Osteocyte (in vitro differentiated cells): ENCODE measurements at regions not wholly inside any gene's neighbourhood (a gene's known extent, or its start where the extent isn't known, plus 50 kb on each side); places are given as distances from the start of the nearest gene placed in this dataset.
"Not testable (repeated sequence)": the region's sequence is repeated elsewhere in the genome, so short reads cannot be mapped to it uniquely, and the experiment has no call there.

Source experiments
- DNase-seq: peaks from one replicate; pipeline ENCODE4 v3.0.0; 2021; ENCODE audit warnings: mixed read lengths; ENCODE audit not compliant: unreplicated experiment; ENCODE audit errors: extremely low spot score
- H3K27ac Mint-ChIP-seq: one replicate; pipeline ENCODE4 v1.8.0; 2021; ENCODE audit warnings: mild to moderate bottlenecking, mixed read lengths; ENCODE audit not compliant: unreplicated experiment
- H3K27me3 Mint-ChIP-seq: one replicate; pipeline ENCODE4 v1.8.0; 2021; ENCODE audit warnings: mixed read lengths; ENCODE audit not compliant: unreplicated experiment
- H3K36me3 Mint-ChIP-seq: one replicate; pipeline ENCODE4 v1.8.0; 2021; ENCODE audit warnings: mixed read lengths; ENCODE audit not compliant: unreplicated experiment
- H3K4me1 Mint-ChIP-seq: one replicate; pipeline ENCODE4 v1.8.0; 2021; ENCODE audit warnings: mixed read lengths; ENCODE audit not compliant: unreplicated experiment
- H3K4me3 Mint-ChIP-seq: one replicate; pipeline ENCODE4 v1.8.0; 2021; ENCODE audit warnings: mild to moderate bottlenecking, moderate library complexity, mixed read lengths; ENCODE audit not compliant: unreplicated experiment
- H3K9me3 Mint-ChIP-seq: one replicate; pipeline ENCODE4 v1.8.0; 2021; ENCODE audit warnings: mixed read lengths; ENCODE audit not compliant: unreplicated experiment

GRCh38 chr5:34096033-34096432 is 53.0 kb upstream of the C1QTNF3 start:
- not testable (repeated sequence) for H3K9me3 Mint-ChIP-seq

GRCh38 chr5:34099891-34100290 is 56.9 kb upstream of the C1QTNF3 start:
- not testable (repeated sequence) for H3K4me1 Mint-ChIP-seq, H3K9me3 Mint-ChIP-seq, H3K27me3 Mint-ChIP-seq, H3K4me3 Mint-ChIP-seq, H3K36me3 Mint-ChIP-seq, H3K27ac Mint-ChIP-seq, DNase-seq

More at GRCh38 chr5:34096033-34096432, 53.0 kb upstream of the C1QTNF3 start:
- not testable (repeated sequence) for H3K27me3 Mint-ChIP-seq, H3K27ac Mint-ChIP-seq, H3K4me1 Mint-ChIP-seq, DNase-seq, H3K36me3 Mint-ChIP-seq, H3K4me3 Mint-ChIP-seq

GRCh38 chr5:34101567-34101966 is 58.6 kb upstream of the C1QTNF3 start:
- not testable (repeated sequence) for H3K4me3 Mint-ChIP-seq, H3K4me1 Mint-ChIP-seq, H3K27ac Mint-ChIP-seq, H3K27me3 Mint-ChIP-seq, H3K9me3 Mint-ChIP-seq, DNase-seq, H3K36me3 Mint-ChIP-seq

- not testable (repeated sequence) for H3K4me1 Mint-ChIP-seq, H3K9me3 Mint-ChIP-seq, DNase-seq, H3K36me3 Mint-ChIP-seq, H3K4me3 Mint-ChIP-seq, H3K27me3 Mint-ChIP-seq, H3K27ac Mint-ChIP-seq
Measured at GRCh38 chr5:34108897-34109296, 65.9 kb upstream of the C1QTNF3 start.

- H3K27ac Mint-ChIP-seq, H3K27me3 Mint-ChIP-seq, DNase-seq, H3K36me3 Mint-ChIP-seq, H3K9me3 Mint-ChIP-seq, H3K4me1 Mint-ChIP-seq, H3K4me3 Mint-ChIP-seq: not testable (repeated sequence)
Measured at GRCh38 chr5:34124280-34124679, 81.3 kb upstream of the C1QTNF3 start.

- H3K4me3 Mint-ChIP-seq, H3K27me3 Mint-ChIP-seq, H3K4me1 Mint-ChIP-seq, H3K9me3 Mint-ChIP-seq, H3K36me3 Mint-ChIP-seq, DNase-seq, H3K27ac Mint-ChIP-seq: not testable (repeated sequence)
Measured at GRCh38 chr5:34125354-34125753, 82.3 kb upstream of the C1QTNF3 start.

GRCh38 chr5:34126741-34127140 is 83.7 kb upstream of the C1QTNF3 start:
- H3K9me3 Mint-ChIP-seq, H3K36me3 Mint-ChIP-seq, H3K27ac Mint-ChIP-seq, H3K4me3 Mint-ChIP-seq, DNase-seq, H3K27me3 Mint-ChIP-seq, H3K4me1 Mint-ChIP-seq: not testable (repeated sequence)

GRCh38 chr5:34127818-34128217 is 84.8 kb upstream of the C1QTNF3 start:
- H3K36me3 Mint-ChIP-seq, H3K9me3 Mint-ChIP-seq, H3K4me1 Mint-ChIP-seq, H3K27me3 Mint-ChIP-seq, DNase-seq, H3K27ac Mint-ChIP-seq, H3K4me3 Mint-ChIP-seq: not testable (repeated sequence)

GRCh38 chr5:34128890-34129289 is 85.9 kb upstream of the C1QTNF3 start:
- not testable (repeated sequence) for H3K27me3 Mint-ChIP-seq, H3K36me3 Mint-ChIP-seq, H3K27ac Mint-ChIP-seq, H3K4me3 Mint-ChIP-seq, H3K4me1 Mint-ChIP-seq, DNase-seq, H3K9me3 Mint-ChIP-seq

GRCh38 chr5:34154988-34155387 is 112.0 kb upstream of the C1QTNF3 start:
- H3K27me3 Mint-ChIP-seq, H3K4me1 Mint-ChIP-seq, H3K9me3 Mint-ChIP-seq, H3K27ac Mint-ChIP-seq, H3K36me3 Mint-ChIP-seq, DNase-seq, H3K4me3 Mint-ChIP-seq: not testable (repeated sequence)

GRCh38 chr5:34156703-34157414 is 113.8 kb upstream of the C1QTNF3 start:
- H3K4me3 Mint-ChIP-seq, H3K27me3 Mint-ChIP-seq, DNase-seq: not testable (repeated sequence)

GRCh38 chr5:34160904-34161303 is 117.9 kb upstream of the C1QTNF3 start:
- not testable (repeated sequence) for H3K4me1 Mint-ChIP-seq, H3K27me3 Mint-ChIP-seq, H3K36me3 Mint-ChIP-seq, H3K4me3 Mint-ChIP-seq, H3K9me3 Mint-ChIP-seq, H3K27ac Mint-ChIP-seq, DNase-seq

More at GRCh38 chr5:34156703-34157414, 113.8 kb upstream of the C1QTNF3 start:
- H3K36me3 Mint-ChIP-seq, H3K27ac Mint-ChIP-seq, H3K4me1 Mint-ChIP-seq, H3K9me3 Mint-ChIP-seq: not testable (repeated sequence)

GRCh38 chr5:34171398-34171797 is 128.4 kb upstream of the C1QTNF3 start:
- not testable (repeated sequence) for H3K9me3 Mint-ChIP-seq, DNase-seq, H3K4me3 Mint-ChIP-seq, H3K27ac Mint-ChIP-seq, H3K27me3 Mint-ChIP-seq, H3K4me1 Mint-ChIP-seq
- peaks cover 14% of the 10 kb centered on the region for H3K36me3 Mint-ChIP-seq
